ENCODE measurements at regions not wholly inside any gene's neighbourhood (a gene's known extent, or its start where the extent isn't known, plus 50 kb on each side); places are given as distances from the start of the nearest gene placed in this dataset.

GRCh38 chr2:125842041-125842440, 813.9 kb upstream of the GYPC start:
- TF ChIP-seq CTCF (CRISPR knock-in tag; IDR thresholded peaks at IDR 0.05) (no peak), KLF6 (CRISPR knock-in tag; IDR thresholded peaks at IDR 0.05) (no peak), POLR2A (IDR thresholded peaks at IDR 0.05; ENCODE audit: insufficient read depth in 1 of 2, low read depth in 2 of 2, low read length in 2 of 2) (no peak), ZIK1 (CRISPR knock-in tag; IDR thresholded peaks at IDR 0.05; ENCODE audit: borderline replicate concordance, low read depth) (no peak), CHD2 (IDR thresholded peaks at IDR 0.05; ENCODE audit: low read depth, low read length) (no peak), CREB1 (IDR thresholded peaks at IDR 0.05) (no peak), CREB1 (CRISPR knock-in tag; IDR thresholded peaks at IDR 0.05) (no peak), ATF7-NPFF (CRISPR knock-in tag; IDR thresholded peaks at IDR 0.05; ENCODE audit: low read depth) (no peak), ZNF609 (CRISPR knock-in tag; IDR thresholded peaks at IDR 0.05; ENCODE audit: borderline replicate concordance) (no peak), ASH2L (IDR thresholded peaks at IDR 0.05; ENCODE audit: insufficient read length, low read depth, low read length) (no peak), ZNF772 (CRISPR knock-in tag; IDR thresholded peaks at IDR 0.05) (no peak)

All from HepG2 (cell line).